VCaP (cell line): ENCODE measurements at regions not wholly inside any gene's neighbourhood (a gene's known extent, or its start where the extent isn't known, plus 50 kb on each side); places are given as distances from the start of the nearest gene placed in this dataset.

Experiments used
- H3K27ac ChIP-seq: fragments of 450-650 bp; 2 replicates; pipeline ENCODE4 v1.5.1; 2017
- TF ChIP-seq, protein P1 (sequence below): fragments of 450-650 bp; conservative IDR thresholded peaks from 2 replicates; pipeline ENCODE4 v1.5.1; 2017; ENCODE audit warnings: mild to moderate bottlenecking, moderate library complexity

DNA sequence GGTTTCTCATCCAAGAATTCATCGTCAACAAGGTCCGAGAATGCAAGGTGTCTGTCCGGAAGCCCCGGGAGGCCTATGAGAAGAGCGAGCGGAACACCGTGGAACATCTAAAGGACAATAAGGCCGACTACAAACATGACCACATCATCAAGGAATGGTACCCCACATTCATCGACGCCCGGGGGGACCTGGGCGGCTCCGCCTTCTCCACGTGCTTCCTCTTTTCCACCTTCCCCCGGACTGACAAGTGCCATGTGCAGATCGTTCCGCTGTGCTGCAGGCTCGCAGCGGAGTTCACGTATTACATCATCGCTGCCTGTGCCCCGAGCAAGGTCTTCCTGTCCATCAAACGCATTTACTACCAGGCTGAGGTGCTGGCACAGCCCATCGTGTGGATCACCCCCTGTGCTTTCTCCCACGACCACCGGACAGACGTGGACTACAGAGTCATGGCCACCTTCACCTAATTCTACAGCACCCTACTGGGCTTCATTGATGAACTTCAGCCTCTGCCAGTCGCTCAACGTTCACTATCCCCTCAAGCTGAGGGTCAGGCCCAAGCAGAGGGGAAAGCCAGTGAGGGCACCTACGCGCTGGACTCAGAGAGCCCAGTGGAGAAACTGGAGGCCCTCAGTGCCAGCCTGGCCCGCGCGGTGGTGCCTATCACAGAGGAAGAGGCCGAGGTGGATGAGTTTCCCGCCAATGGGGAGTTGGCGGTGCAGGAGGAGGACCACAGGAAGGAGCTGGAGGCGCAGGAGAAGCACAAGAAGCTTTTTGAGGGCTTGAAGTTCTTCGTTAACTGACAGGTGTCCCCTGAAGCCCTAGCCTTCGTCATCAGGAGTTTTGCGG is 125.9 kb upstream of the PABPC4L start:
- TF ChIP-seq, protein P1, sequence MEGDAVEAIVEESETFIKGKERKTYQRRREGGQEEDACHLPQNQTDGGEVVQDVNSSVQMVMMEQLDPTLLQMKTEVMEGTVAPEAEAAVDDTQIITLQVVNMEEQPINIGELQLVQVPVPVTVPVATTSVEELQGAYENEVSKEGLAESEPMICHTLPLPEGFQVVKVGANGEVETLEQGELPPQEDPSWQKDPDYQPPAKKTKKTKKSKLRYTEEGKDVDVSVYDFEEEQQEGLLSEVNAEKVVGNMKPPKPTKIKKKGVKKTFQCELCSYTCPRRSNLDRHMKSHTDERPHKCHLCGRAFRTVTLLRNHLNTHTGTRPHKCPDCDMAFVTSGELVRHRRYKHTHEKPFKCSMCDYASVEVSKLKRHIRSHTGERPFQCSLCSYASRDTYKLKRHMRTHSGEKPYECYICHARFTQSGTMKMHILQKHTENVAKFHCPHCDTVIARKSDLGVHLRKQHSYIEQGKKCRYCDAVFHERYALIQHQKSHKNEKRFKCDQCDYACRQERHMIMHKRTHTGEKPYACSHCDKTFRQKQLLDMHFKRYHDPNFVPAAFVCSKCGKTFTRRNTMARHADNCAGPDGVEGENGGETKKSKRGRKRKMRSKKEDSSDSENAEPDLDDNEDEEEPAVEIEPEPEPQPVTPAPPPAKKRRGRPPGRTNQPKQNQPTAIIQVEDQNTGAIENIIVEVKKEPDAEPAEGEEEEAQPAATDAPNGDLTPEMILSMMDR: no peak
- no peak overlapping the region for H3K27ac ChIP-seq

DNA sequence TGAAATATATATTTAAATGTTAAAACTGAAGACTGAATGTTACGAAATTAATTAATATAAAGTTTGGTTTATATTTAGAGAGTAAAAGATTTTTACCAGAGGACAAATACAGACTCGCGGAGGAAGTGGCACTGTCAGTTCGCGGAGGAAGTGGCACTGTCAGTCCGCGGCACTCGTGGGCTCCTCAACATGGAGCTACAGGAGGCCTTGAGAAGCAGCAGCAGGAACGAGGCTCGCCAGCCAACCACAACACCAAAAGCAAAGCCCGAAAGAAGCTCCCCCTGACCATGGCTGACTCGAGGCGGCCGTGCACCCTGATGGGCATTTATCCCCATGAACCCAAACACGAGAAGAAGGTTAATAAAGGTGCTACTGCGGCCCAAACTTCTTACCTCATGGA is 125.3 kb upstream of the PABPC4L start:
- H3K27ac ChIP-seq: no peak overlapping the region
- TF ChIP-seq, protein P1: no peak

DNA sequence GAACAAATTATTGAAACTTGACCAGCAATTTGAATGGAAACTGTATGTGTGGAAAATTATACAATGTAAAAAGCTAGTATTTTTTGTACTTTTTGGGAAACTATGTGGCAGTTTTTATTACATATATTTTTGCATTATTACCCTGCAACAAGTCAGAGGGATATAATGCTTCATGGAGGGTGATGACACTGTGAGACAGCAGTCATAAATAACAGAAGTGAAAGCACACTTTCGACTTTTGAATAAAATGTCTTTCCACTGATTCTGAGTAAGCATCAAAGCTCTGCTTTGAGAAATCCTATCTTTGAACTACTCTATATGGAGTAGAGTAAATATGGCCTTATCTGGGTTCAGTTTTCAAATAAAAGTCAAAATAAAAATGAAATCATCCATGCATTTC is 122.6 kb upstream of the PABPC4L start:
- TF ChIP-seq, protein P1: no peak
- H3K27ac ChIP-seq: no peak overlapping the region

DNA sequence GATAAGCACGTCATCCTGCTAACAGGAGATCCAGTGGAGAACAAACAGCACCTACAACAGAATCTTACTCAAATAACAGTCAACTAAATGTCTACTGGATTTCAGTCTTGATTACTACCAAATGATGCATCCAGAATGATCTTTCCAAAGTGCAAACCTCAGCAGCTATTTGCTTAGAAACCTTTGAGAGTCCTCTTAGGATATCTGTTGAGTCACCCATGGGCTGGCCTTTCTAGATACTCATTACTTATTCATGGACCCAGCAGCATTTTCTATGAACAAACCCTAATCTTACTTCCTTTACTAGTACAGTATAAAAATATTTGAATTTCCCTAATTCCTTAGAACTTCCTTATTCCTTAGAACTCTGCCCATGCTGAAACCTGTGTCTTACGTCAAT is 118.5 kb upstream of the PABPC4L start:
- TF ChIP-seq, protein P1: no peak
- H3K27ac ChIP-seq: no peak overlapping the region

DNA sequence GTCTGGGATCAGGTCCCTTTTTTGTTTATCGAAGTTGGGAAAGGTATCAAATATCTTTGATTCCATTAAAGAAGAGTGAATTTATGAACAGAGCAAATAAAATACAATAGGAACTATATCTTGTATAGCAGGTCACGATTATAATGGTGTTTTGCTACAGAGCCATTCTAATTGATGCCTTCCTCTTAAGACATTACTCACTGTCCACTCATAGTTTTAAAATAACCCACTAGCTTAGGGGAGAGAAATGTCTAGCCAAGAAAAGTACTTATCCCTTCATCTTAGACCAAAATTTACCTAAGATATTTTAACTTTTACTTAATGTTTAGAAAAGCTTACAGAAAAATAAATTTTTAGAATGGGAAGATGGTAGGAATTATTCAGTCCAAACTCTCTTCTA is 112.0 kb upstream of the PABPC4L start:
- TF ChIP-seq, protein P1: no peak

DNA sequence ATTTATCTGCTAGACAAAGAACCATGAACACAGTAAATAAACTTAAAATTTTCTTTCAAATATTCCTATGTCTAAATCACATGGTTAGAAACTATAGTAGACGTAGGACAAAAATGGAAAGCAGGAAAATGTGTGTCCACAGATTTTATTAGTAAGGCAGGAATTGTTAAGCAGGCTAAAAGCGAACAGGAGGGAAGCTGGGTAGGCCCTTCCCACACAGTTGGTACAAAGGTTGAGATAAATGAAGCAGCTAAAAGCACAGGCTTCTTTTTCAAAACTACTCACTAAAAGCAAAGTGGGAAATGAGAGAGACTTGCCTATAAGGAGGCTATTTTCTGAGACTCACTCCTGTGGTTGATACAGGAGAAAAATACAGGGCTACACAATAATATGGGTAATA is 108.1 kb upstream of the PABPC4L start:
- H3K27ac ChIP-seq: no peak overlapping the region
- TF ChIP-seq, protein P1: no peak

More for the DNA sequence above, 112.0 kb upstream of the PABPC4L start:
- H3K27ac ChIP-seq: no peak overlapping the region

DNA sequence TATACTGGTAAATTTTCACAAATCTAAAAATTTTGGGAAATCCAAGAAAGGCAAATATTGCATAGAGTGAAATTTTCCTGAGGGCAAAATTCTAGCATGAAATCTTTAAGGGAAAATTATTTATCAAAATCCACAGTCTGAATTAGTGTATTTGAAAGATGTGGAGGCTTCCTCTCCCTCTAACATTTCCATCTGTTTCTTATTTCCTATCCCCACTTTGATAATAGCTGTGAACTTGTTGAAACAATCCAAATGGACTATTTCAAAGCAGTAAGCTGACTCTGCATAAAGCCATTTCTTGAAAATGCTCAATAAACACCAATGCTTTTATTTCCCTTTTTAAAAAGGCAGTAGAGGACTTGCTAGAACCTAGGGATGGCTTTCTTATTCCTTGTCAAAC is 107.3 kb upstream of the PABPC4L start:
- TF ChIP-seq, protein P1: no peak
- H3K27ac ChIP-seq: no peak overlapping the region
